ENCODE measurements at regions not wholly inside any gene's neighbourhood (a gene's known extent, or its start where the extent isn't known, plus 50 kb on each side); places are given as distances from the start of the nearest gene placed in this dataset.
"Not testable (repeated sequence)": the region's sequence is repeated elsewhere in the genome, so short reads cannot be mapped to it uniquely, and the experiment has no call there.

- not testable (repeated sequence) for DNase-seq
Measured at GRCh38 chr5:145446875-145447274, 388.3 kb downstream of the PRELID2 start.

- DNase-seq = peak; percentile 1 to 64
Measured at GRCh38 chr5:145446412-145446811, 388.7 kb downstream of the PRELID2 start.

- DNase-seq = no peak
Measured at GRCh38 chr5:145445027-145445426, 390.1 kb downstream of the PRELID2 start.

- no peak for DNase-seq
Measured at GRCh38 chr5:145443964-145444363, 391.2 kb downstream of the PRELID2 start.

GRCh38 chr5:145443366-145443765 is 391.8 kb downstream of the PRELID2 start:
- no peak for DNase-seq

- DNase-seq = not testable (repeated sequence)
Measured at GRCh38 chr5:145442661-145443060, 392.5 kb downstream of the PRELID2 start.

- DNase-seq = no peak
Measured at GRCh38 chr5:145441228-145441627, 393.9 kb downstream of the PRELID2 start.

- no peak for DNase-seq
Measured at GRCh38 chr5:145437627-145438026, 397.5 kb downstream of the PRELID2 start.

GRCh38 chr5:145433077-145433476 is 402.1 kb downstream of the PRELID2 start:
- DNase-seq = no peak

GRCh38 chr5:145429170-145429569 is 406.0 kb downstream of the PRELID2 start:
- no peak for DNase-seq

GRCh38 chr5:145408048-145408341 is 427.1 kb downstream of the PRELID2 start:
- no peak for DNase-seq

GRCh38 chr5:145407300-145408047 is 427.7 kb downstream of the PRELID2 start:
- DNase-seq = no peak

- DNase-seq = no peak
Measured at GRCh38 chr5:145403992-145404391, 431.1 kb downstream of the PRELID2 start.

- DNase-seq = no peak
Measured at GRCh38 chr5:145396888-145397287, 438.3 kb downstream of the PRELID2 start.

GRCh38 chr5:145395151-145395550 is 440.0 kb downstream of the PRELID2 start:
- DNase-seq = not testable (repeated sequence)

- no peak for DNase-seq
Measured at GRCh38 chr5:145393426-145393825, 441.7 kb downstream of the PRELID2 start.

GRCh38 chr5:145389047-145389446 is 446.1 kb downstream of the PRELID2 start:
- no peak for DNase-seq

- no peak for DNase-seq
Measured at GRCh38 chr5:145385276-145385675, 449.9 kb downstream of the PRELID2 start.

- DNase-seq = no peak
Measured at GRCh38 chr5:145378226-145378625, 456.9 kb downstream of the PRELID2 start.

- no peak for DNase-seq
Measured at GRCh38 chr5:145375521-145375920, 459.6 kb downstream of the PRELID2 start.

- no peak for DNase-seq
Measured at GRCh38 chr5:145365464-145365863, 469.7 kb downstream of the PRELID2 start.

- DNase-seq = no peak
Measured at GRCh38 chr5:145362266-145362665, 472.9 kb downstream of the PRELID2 start.

- no peak for DNase-seq
Measured at GRCh38 chr5:145360936-145361335, 474.2 kb downstream of the PRELID2 start.

- no peak for DNase-seq
Measured at GRCh38 chr5:145350513-145350912, 484.6 kb downstream of the PRELID2 start.

GRCh38 chr5:145347026-145347616 is 488.0 kb downstream of the PRELID2 start:
- peak; percentile 15 to 36 for DNase-seq
